ENCODE measurements at regions not wholly inside any gene's neighbourhood (a gene's known extent, or its start where the extent isn't known, plus 50 kb on each side); places are given as distances from the start of the nearest gene placed in this dataset.

- FAIRE-seq = no peak
These were observed 365.9 kb upstream of the ZMIZ1 start for GRCh38 chr10:78702876-78703275.

GRCh38 chr10:78703593-78703992, 365.2 kb upstream of the ZMIZ1 start:
- FAIRE-seq = no peak
- no peak for DNase-seq (ENCODE audit: insufficient read length, low spot score)
- TF ChIP-seq POLR2A (IDR thresholded peaks at IDR 0.05; ENCODE audit: low read depth, low read length) = no peak

More at GRCh38 chr10:78702876-78703275, 365.9 kb upstream of the ZMIZ1 start:
- no peak for DNase-seq (ENCODE audit: insufficient read length, low spot score)
- no peak for TF ChIP-seq POLR2A (IDR thresholded peaks at IDR 0.05; ENCODE audit: low read depth, low read length)

- peak; percentile 49 for DNase-seq (ENCODE audit: insufficient read length, low spot score)
- no peak for TF ChIP-seq POLR2A (IDR thresholded peaks at IDR 0.05; ENCODE audit: low read depth, low read length)
- FAIRE-seq = peak; percentile 82
These were observed 362.5 kb upstream of the ZMIZ1 start for GRCh38 chr10:78706256-78706655.

GRCh38 chr10:78706726-78707540, 361.8 kb upstream of the ZMIZ1 start:
- TF ChIP-seq POLR2A (IDR thresholded peaks at IDR 0.05; ENCODE audit: low read depth, low read length) = no peak
- FAIRE-seq = no peak
- DNase-seq (ENCODE audit: insufficient read length, low spot score) = no peak

GRCh38 chr10:78707745-78708144, 361.0 kb upstream of the ZMIZ1 start:
- TF ChIP-seq POLR2A (IDR thresholded peaks at IDR 0.05; ENCODE audit: low read depth, low read length) = no peak
- DNase-seq (ENCODE audit: insufficient read length, low spot score) = no peak
- no peak for FAIRE-seq

- FAIRE-seq = no peak
- no peak for TF ChIP-seq POLR2A (IDR thresholded peaks at IDR 0.05; ENCODE audit: low read depth, low read length)
- DNase-seq (ENCODE audit: insufficient read length, low spot score) = no peak
These were observed 356.6 kb upstream of the ZMIZ1 start for GRCh38 chr10:78712147-78712546.

- no peak for TF ChIP-seq POLR2A (IDR thresholded peaks at IDR 0.05; ENCODE audit: low read depth, low read length)
- DNase-seq (ENCODE audit: insufficient read length, low spot score) (no peak), FAIRE-seq (no peak)
These were observed 355.1 kb upstream of the ZMIZ1 start for GRCh38 chr10:78713659-78714058.

GRCh38 chr10:78714225-78714624, 354.5 kb upstream of the ZMIZ1 start:
- no peak for FAIRE-seq
- TF ChIP-seq POLR2A (IDR thresholded peaks at IDR 0.05; ENCODE audit: low read depth, low read length) = no peak
- DNase-seq (ENCODE audit: insufficient read length, low spot score) = no peak

GRCh38 chr10:78715435-78715834, 353.3 kb upstream of the ZMIZ1 start:
- no peak for DNase-seq (ENCODE audit: insufficient read length, low spot score)
- no peak for FAIRE-seq
- TF ChIP-seq POLR2A (IDR thresholded peaks at IDR 0.05; ENCODE audit: low read depth, low read length) = no peak

- DNase-seq (ENCODE audit: insufficient read length, low spot score) (no peak), FAIRE-seq (no peak)
- TF ChIP-seq POLR2A (IDR thresholded peaks at IDR 0.05; ENCODE audit: low read depth, low read length) = no peak
These were observed 352.6 kb upstream of the ZMIZ1 start for GRCh38 chr10:78716043-78716660.

- no peak for FAIRE-seq
These were observed 351.6 kb upstream of the ZMIZ1 start for GRCh38 chr10:78717200-78717599.

GRCh38 chr10:78718032-78718572, 350.7 kb upstream of the ZMIZ1 start:
- DNase-seq (ENCODE audit: insufficient read length, low spot score) = no peak
- no peak for FAIRE-seq
- no peak for TF ChIP-seq POLR2A (IDR thresholded peaks at IDR 0.05; ENCODE audit: low read depth, low read length)

More at GRCh38 chr10:78717200-78717599, 351.6 kb upstream of the ZMIZ1 start:
- DNase-seq (ENCODE audit: insufficient read length, low spot score) = no peak
- TF ChIP-seq POLR2A (IDR thresholded peaks at IDR 0.05; ENCODE audit: low read depth, low read length) = no peak

- DNase-seq (ENCODE audit: insufficient read length, low spot score) (no peak), FAIRE-seq (no peak)
- no peak for TF ChIP-seq POLR2A (IDR thresholded peaks at IDR 0.05; ENCODE audit: low read depth, low read length)
These were observed 349.5 kb upstream of the ZMIZ1 start for GRCh38 chr10:78719276-78719675.

GRCh38 chr10:78720091-78720490, 348.7 kb upstream of the ZMIZ1 start:
- FAIRE-seq = no peak
- TF ChIP-seq POLR2A (IDR thresholded peaks at IDR 0.05; ENCODE audit: low read depth, low read length) = no peak
- DNase-seq (ENCODE audit: insufficient read length, low spot score) = no peak

- FAIRE-seq (no peak), DNase-seq (ENCODE audit: insufficient read length, low spot score) (no peak)
- no peak for TF ChIP-seq POLR2A (IDR thresholded peaks at IDR 0.05; ENCODE audit: low read depth, low read length)
These were observed 347.5 kb upstream of the ZMIZ1 start for GRCh38 chr10:78721231-78721630.

Data from H54 (cell line).